ENCODE measurements at regions not wholly inside any gene's neighbourhood (a gene's known extent, or its start where the extent isn't known, plus 50 kb on each side); places are given as distances from the start of the nearest gene placed in this dataset.
"Not testable (repeated sequence)": the region's sequence is repeated elsewhere in the genome, so short reads cannot be mapped to it uniquely, and the experiment has no call there.

DNA sequence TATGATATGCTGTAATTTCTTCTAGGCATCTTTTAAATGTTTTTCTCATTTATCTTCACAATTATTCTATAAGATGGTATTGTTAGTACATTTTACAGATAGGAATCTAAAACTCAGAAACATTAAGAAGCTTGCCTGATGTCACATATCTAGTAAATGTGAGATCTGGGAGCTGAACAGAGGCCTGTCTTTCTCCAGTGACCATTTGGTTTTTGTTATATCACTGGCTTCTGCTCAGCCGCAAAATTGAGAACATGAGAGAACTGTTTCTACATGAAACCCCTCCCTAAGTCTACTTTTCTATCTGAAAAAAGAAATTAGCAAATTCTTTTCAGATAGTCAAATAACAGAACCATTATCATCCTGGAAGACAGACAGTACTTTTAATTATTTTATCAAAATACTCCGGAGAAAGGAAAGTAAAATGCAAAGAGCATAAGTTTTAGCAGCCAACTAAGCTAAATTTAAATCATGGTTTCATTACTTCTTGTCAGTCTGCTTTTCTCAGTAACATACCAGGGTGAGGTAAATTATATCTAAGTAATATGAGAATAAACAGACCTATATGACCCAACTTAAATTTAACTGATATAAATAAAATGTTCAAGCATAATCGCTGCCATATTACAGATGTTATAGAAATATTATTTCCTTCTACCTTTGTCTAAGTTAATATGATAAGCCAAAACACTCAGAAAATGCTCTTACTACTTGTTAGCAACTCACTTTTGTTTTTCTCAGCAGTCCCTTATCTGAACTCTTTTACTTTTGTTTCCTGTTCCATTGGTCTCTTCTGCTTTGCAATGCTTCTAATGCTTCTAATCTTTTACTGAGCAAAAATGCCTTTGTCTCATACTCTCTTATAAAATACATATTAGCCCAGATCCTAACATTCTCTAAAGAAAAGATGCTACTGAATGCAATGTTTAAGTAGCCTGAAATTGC is 68.0 kb upstream of the MBNL1 start:
- no peak for DNase-seq (ENCODE audit: missing footprints)
- intact Hi-C loops (cut with DNase I): loop anchor here (5.0 kb wide), 1 partner anchor 67 kb away; the partner anchor contains the start of gene MBNL1
- ATAC-seq: peak; percentile 57

GRCh38 chr3:152202976-152203626 is 65.6 kb upstream of the MBNL1 start:
- intact Hi-C loops (cut with DNase I): loop anchor here (5.0 kb wide), 1 partner anchor 64 kb away; the partner anchor contains the start of gene MBNL1

DNA sequence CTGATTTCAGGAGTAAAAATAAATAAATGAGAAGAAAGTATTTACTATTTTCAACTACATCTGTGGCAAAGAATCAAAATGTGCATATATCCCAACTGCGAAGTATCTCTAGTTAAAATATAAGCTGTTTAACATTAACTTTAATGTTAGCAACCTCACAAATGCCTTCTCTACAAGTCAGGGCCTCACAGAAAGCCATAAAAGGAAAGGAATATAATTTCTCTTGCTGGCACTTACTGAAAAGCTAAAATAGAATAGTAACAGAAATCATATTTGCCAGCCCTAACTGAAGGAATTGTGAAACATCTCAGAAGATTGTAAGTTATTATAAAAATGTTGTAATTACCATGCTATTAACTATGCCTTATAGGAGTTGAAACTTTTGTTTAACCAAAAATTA is 65.1 kb upstream of the MBNL1 start:
- DNase-seq (ENCODE audit: missing footprints) (no peak), ATAC-seq (no peak)
- intact Hi-C loops (cut with DNase I): loop anchor here (5.0 kb wide), 1 partner anchor 64 kb away; the partner anchor contains the start of gene MBNL1

More at GRCh38 chr3:152202976-152203626, 65.6 kb upstream of the MBNL1 start:
- ATAC-seq (no peak), DNase-seq (ENCODE audit: missing footprints) (no peak)

DNA sequence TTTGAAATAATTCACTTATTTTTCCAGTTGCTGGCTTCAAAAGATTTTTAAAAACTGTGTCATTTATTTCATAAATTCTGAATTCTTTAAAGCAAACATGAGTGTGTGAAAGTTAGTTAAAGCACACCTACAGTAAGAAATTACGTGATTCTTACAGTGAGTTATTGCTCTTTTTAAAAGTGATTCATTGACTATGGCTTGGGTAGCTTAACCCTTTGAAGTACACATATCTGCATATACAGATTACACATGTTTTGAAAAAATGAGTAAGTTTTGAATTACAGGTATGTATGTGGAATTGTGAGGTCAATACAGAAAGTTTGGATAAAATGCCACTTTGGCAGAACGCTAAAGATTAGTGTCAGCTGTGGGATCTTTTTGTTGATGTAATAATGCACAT is 64.5 kb upstream of the MBNL1 start:
- no peak for ATAC-seq
- no peak for DNase-seq (ENCODE audit: missing footprints)
- intact Hi-C loops (cut with DNase I): loop anchor here (5.0 kb wide), 1 partner anchor 63 kb away; the partner anchor contains the start of gene MBNL1

DNA sequence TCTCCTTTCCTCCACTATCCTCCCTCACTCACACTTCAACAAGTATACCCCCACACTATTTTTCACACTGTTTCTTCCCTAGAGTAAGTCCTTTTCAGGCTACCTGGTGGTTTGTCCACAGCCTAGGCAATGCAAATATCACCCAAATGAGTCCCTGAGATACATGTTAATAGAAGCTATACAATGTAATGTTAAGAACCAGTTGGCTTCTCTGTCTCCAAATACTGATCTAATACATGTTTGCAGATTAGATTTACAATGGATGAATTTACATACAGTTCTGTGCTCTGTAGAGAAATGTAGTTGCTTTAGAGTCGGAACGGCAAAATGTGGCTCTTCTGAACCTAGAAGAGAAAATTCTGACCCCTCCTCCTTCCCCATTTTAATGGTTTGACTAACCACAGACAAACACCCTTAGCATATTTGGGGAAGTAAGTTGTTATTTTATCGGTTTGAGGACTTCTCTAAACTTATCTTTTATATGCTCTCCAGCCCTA is 63.6 kb upstream of the MBNL1 start:
- ATAC-seq (peak; percentile 31), DNase-seq (ENCODE audit: missing footprints) (no peak)
- intact Hi-C loops (cut with DNase I): no loop called here

DNA sequence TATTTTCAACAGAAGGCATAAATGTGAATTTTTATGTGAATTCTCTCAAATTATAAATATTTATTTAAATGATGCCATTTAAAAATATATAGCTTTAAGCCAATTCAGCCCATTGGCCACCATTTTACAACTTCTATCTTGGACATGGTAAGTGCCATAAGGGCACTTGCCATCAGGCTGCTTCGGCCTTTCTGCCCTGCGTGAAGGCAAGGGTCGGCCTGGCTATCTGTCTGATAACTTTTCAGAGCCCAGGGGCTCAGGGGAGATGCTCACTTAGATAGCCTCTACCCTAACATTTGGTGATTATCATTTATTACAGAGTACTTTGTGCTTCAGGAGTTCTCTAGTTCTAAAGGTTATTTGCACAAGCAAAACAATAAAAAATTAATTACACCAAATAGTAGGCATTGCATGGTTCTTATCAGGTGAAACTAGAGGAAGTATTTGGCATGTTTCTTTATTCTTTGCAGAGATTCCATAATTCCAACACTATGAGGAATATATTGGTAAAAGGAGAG is 62.4 kb upstream of the MBNL1 start:
- no peak for ATAC-seq
- intact Hi-C loops (cut with DNase I): no loop called here
- DNase-seq (ENCODE audit: missing footprints): no peak

DNA sequence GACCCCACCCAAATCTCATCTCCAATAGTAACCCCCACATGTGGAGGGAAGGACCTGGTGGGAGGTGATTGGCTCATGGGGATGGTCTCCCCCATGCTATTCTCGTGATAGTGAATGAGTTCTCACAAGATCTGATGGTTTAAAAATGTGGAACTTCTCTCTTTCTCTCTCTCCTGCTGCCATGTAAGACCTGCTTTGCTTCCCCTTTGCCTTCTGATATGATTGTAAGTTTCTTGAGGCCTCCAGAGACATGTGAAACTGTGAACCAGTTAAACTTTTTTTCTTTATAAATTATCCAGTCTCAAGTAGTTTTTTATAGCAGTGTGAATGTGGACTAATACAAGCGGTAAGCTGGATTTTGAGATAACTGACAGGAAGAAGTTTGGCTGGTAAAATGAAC is 60.3 kb upstream of the MBNL1 start:
- no peak for ATAC-seq
- intact Hi-C loops (cut with DNase I): no loop called here
- DNase-seq (ENCODE audit: missing footprints): no peak

DNA sequence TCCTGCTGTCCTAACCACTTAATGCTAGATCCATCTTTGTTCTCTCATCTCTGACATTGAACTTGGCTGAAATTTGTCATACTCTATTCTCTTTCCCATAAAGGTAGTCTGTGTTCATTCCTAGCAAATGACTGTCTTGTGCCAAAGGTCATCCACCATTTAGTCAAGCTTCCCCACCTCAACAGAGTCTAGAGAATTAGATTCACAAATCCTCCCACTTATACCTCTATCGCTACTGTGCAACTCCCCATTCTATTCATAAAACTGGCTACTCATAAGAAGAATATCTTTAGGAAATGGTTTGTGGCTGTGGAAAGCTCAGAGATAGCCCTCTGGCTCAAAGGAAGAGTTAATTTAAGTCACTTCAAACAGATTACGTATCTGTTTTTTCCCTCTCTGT is 59.7 kb upstream of the MBNL1 start:
- DNase-seq (ENCODE audit: missing footprints): no peak
- intact Hi-C loops (cut with DNase I): no loop called here
- ATAC-seq: no peak

GRCh38 chr3:152209776-152210175 is 59.0 kb upstream of the MBNL1 start:
- no peak for ATAC-seq
- intact Hi-C loops (cut with DNase I): no loop called here
- DNase-seq (ENCODE audit: missing footprints): no peak

DNA sequence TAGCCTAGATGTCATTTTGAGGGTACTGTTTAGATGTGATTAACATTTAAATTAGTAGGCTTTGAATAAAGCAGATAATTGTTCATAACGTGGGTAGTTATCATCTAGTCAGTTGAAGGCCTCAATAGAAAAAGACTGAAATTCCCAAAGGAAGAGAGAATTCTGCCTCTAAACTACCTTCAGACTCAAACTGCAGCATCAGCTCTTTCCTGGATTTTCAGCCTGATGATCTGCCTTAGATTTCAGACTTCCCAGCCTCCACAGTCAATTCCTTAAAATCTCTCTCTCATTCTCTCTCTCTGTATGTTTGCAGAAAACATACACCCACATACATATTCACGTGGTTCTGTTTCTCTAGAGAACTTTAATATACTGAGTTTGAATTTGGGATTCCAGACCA is 58.0 kb upstream of the MBNL1 start:
- intact Hi-C loops (cut with DNase I): no loop called here
- ATAC-seq: no peak
- no peak for DNase-seq (ENCODE audit: missing footprints)

- DNase-seq (ENCODE audit: missing footprints) (no peak), ATAC-seq (no peak)
- intact Hi-C loops (cut with DNase I): no loop called here
Measured at GRCh38 chr3:152211655-152212054, 57.1 kb upstream of the MBNL1 start.

GRCh38 chr3:152213203-152213602 is 55.5 kb upstream of the MBNL1 start:
- no peak for DNase-seq (ENCODE audit: missing footprints)
- ATAC-seq: no peak
- intact Hi-C loops (cut with DNase I): no loop called here

DNA sequence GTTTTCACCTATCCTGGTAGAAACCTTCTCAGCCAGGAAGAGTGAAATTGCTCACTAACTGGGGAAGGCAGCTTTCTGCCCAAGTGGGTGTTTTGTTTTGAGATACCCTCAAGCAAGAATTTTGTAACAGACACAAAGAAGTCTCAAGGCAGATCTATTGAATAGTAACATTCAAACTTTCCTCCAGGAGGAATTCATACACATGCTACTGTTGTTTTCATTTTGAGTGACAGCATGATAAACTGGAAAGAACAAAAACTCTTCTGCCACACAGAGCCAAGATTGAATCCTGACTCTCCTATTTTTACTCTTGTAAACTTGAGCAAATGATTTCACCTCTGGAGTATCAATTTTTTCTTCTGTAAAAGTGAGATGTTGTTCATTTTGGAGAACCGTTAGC is 54.8 kb upstream of the MBNL1 start:
- intact Hi-C loops (cut with DNase I): no loop called here
- ATAC-seq (no peak), DNase-seq (ENCODE audit: missing footprints) (no peak)

DNA sequence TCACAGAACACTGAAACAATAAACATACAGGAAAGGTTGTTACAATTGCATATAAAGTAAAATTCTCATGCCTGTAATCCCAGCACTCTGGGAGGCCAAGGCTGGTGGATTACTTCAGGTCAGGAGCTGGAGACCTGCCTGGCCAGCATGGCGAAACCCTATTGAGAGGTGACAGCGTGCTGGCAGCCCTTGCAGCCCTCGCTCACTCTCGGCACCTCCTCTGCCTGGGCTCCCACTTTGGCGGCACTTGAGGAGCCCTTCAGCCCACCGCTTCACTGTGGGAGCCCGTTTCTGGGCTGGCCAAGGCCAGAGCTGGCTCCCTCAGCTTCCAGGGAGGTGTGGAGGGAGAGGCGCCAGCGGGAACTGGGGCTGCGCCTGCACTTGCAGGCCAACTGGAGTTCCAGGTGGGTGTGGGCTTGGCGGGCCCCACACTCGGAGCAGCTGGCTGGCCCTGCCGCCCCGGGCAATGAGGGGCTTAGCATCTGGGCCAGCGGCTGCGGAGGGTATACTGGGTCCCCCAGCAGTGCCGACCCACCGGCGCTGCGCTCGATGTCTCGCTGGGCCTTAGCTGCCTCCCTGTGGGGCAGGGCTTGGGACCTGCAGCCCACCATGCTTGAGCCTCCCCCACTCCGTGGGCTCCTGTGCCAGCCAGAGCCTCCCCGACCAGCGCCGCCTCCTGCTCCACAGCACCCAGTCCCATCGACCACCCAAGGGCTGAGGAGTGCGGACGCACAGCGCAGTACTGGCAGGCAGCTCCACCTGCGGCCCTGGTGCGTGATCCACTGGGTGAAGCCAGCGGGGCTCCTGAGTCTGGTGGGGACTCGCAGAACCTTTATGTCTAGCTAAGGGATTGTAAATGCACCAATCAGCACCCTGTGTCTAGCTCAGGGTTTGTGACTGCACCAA is 51.5 kb upstream of the MBNL1 start:
- intact Hi-C loops (cut with DNase I); ATAC-seq; DNase-seq (ENCODE audit: missing footprints): not testable (repeated sequence)

- no peak for ATAC-seq
- intact Hi-C loops (cut with DNase I): no loop called here
- DNase-seq (ENCODE audit: missing footprints): no peak
Measured at GRCh38 chr3:152218602-152219001, 50.1 kb upstream of the MBNL1 start.

Data from Right ventricle myocardium inferior (tissue), 1 donor.